ENCODE measurements at regions not wholly inside any gene's neighbourhood (a gene's known extent, or its start where the extent isn't known, plus 50 kb on each side); places are given as distances from the start of the nearest gene placed in this dataset.
A peak's percentile ranks its signal among the peaks of the same experiment; 100 is the strongest.

GRCh38 chr9:134221273-134222017, 57.1 kb upstream of the RNU6ATAC start:
- TF ChIP-seq, protein P1, sequence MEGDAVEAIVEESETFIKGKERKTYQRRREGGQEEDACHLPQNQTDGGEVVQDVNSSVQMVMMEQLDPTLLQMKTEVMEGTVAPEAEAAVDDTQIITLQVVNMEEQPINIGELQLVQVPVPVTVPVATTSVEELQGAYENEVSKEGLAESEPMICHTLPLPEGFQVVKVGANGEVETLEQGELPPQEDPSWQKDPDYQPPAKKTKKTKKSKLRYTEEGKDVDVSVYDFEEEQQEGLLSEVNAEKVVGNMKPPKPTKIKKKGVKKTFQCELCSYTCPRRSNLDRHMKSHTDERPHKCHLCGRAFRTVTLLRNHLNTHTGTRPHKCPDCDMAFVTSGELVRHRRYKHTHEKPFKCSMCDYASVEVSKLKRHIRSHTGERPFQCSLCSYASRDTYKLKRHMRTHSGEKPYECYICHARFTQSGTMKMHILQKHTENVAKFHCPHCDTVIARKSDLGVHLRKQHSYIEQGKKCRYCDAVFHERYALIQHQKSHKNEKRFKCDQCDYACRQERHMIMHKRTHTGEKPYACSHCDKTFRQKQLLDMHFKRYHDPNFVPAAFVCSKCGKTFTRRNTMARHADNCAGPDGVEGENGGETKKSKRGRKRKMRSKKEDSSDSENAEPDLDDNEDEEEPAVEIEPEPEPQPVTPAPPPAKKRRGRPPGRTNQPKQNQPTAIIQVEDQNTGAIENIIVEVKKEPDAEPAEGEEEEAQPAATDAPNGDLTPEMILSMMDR (IDR thresholded peaks at IDR 0.05): no peak
- peak; percentile 69 for DNase-seq (ENCODE audit: low spot score)
- Mint-ChIP-seq H3K4me3 (ENCODE audit: unreplicated experiment) (no peak overlapping the region), H3K9me3 (ENCODE audit: low read depth) (no peaks in the 10 kb centered on the region), H3K27me3 (ENCODE audit: low read depth) (peaks cover 8% of the 10 kb centered on the region), H3K4me1 (ENCODE audit: low read depth) (peaks cover 11% of the 10 kb centered on the region), H3K36me3 (ENCODE audit: low read depth) (no peaks in the 10 kb centered on the region), H3K27ac (ENCODE audit: unreplicated experiment) (no peak overlapping the region)

- Mint-ChIP-seq H3K4me3 (ENCODE audit: unreplicated experiment) (no peak overlapping the region), H3K27ac (ENCODE audit: unreplicated experiment) (no peak overlapping the region), H3K9me3 (ENCODE audit: low read depth) (no peaks in the 10 kb centered on the region), H3K27me3 (ENCODE audit: low read depth) (peaks cover 8% of the 10 kb centered on the region), H3K36me3 (ENCODE audit: low read depth) (no peaks in the 10 kb centered on the region), H3K4me1 (ENCODE audit: low read depth) (peaks cover 9% of the 10 kb centered on the region)
- DNase-seq (ENCODE audit: low spot score): peak; percentile 77
- TF ChIP-seq, protein P1 (IDR thresholded peaks at IDR 0.05): no peak
Observed at GRCh38 chr9:134222018-134222573, 57.7 kb upstream of the RNU6ATAC start.

DNA sequence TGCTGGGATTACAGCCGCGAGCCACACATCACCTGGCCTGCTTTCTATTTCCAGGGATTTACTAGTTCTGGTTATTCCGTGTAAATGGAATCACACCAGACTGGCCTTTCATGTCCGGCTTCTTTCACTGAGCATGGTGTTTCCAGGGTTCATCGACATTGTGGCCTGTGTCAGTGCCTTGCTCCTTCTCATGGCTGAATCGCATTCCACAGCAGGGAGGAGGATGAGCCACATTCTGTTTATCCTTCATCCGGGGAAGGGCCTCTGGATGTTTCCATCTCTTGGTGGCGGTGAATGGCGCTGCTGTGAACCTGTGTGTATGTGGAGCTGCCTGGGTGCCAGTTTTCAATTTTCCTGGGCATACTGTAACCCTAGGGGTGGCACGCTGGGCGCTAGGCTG, 58.7 kb upstream of the RNU6ATAC start:
- Mint-ChIP-seq H3K4me3 (ENCODE audit: unreplicated experiment) (no peak overlapping the region), H3K27ac (ENCODE audit: unreplicated experiment) (no peak overlapping the region), H3K27me3 (ENCODE audit: low read depth) (peaks cover 8% of the 10 kb centered on the region), H3K36me3 (ENCODE audit: low read depth) (no peaks in the 10 kb centered on the region), H3K4me1 (ENCODE audit: low read depth) (peaks cover 9% of the 10 kb centered on the region), H3K9me3 (ENCODE audit: low read depth) (no peaks in the 10 kb centered on the region)
- DNase-seq (ENCODE audit: low spot score): peak; percentile 26
- TF ChIP-seq, protein P1 (IDR thresholded peaks at IDR 0.05): no peak

GRCh38 chr9:134223591-134224122, 59.3 kb upstream of the RNU6ATAC start:
- H3K9me3 Mint-ChIP-seq (ENCODE audit: low read depth): no peaks in the 10 kb centered on the region
- H3K4me1 Mint-ChIP-seq (ENCODE audit: low read depth): peaks cover 9% of the 10 kb centered on the region
- no peak overlapping the region for H3K27ac Mint-ChIP-seq (ENCODE audit: unreplicated experiment)
- TF ChIP-seq, protein P1 (IDR thresholded peaks at IDR 0.05): no peak
- H3K4me3 Mint-ChIP-seq (ENCODE audit: unreplicated experiment): no peak overlapping the region
- peak; percentile 35 for DNase-seq (ENCODE audit: low spot score)
- H3K36me3 Mint-ChIP-seq (ENCODE audit: low read depth): no peaks in the 10 kb centered on the region
- peaks cover 8% of the 10 kb centered on the region for H3K27me3 Mint-ChIP-seq (ENCODE audit: low read depth)

DNA sequence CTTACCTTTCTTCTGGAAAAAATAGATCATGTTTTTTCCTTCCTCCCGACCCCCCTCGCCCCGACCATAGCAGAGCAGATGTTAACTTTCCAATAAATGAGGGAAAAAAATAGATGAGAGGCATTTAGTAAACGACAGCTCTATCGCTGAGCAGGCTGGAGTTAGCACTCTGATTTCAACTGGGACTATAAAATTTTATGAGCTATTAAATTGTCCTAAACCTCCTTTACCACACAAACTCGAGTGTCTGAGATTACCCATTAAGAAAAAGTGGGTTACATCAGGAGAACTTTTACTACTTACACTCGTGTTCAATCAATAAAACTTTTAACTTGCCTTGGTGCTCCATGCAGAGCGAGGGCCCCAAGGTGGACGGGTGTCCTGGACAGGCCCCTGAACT, 59.8 kb upstream of the RNU6ATAC start:
- Mint-ChIP-seq H3K4me3 (ENCODE audit: unreplicated experiment) (no peak overlapping the region), H3K27me3 (ENCODE audit: low read depth) (peaks cover 8% of the 10 kb centered on the region), H3K27ac (ENCODE audit: unreplicated experiment) (no peak overlapping the region), H3K4me1 (ENCODE audit: low read depth) (peaks cover 9% of the 10 kb centered on the region), H3K9me3 (ENCODE audit: low read depth) (no peaks in the 10 kb centered on the region), H3K36me3 (ENCODE audit: low read depth) (no peaks in the 10 kb centered on the region)
- TF ChIP-seq, protein P1 (IDR thresholded peaks at IDR 0.05): no peak
- no peak for DNase-seq (ENCODE audit: low spot score)

Measured in chondrocyte (in vitro differentiated cells).